ENCODE measurements at regions not wholly inside any gene's neighbourhood (a gene's known extent, or its start where the extent isn't known, plus 50 kb on each side); places are given as distances from the start of the nearest gene placed in this dataset.

DNA sequence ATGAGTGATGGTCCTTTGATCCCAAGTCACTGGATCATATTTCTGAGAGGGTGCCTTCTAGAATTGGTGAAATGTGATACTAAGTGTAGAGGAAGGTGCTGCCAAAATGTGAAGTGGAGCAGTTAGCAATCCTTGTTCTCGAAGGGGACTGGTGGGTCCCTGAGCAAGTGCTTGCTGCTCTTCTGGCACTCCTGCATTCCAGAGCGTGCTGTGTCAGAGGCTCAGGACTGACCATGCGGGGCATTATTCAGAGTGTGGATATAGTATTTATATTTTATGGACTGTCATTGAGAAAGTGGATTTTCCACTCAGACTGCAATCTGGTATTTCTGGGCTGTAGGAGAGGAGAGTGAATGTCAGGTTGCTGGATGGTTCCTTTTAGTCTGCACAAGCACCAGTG is 152.6 kb upstream of the KL start:
- TF ChIP-seq ZNF614 (CRISPR knock-in tag; IDR thresholded peaks at IDR 0.05; ENCODE audit: borderline replicate concordance), result no peak
- TF ChIP-seq, protein P1, sequence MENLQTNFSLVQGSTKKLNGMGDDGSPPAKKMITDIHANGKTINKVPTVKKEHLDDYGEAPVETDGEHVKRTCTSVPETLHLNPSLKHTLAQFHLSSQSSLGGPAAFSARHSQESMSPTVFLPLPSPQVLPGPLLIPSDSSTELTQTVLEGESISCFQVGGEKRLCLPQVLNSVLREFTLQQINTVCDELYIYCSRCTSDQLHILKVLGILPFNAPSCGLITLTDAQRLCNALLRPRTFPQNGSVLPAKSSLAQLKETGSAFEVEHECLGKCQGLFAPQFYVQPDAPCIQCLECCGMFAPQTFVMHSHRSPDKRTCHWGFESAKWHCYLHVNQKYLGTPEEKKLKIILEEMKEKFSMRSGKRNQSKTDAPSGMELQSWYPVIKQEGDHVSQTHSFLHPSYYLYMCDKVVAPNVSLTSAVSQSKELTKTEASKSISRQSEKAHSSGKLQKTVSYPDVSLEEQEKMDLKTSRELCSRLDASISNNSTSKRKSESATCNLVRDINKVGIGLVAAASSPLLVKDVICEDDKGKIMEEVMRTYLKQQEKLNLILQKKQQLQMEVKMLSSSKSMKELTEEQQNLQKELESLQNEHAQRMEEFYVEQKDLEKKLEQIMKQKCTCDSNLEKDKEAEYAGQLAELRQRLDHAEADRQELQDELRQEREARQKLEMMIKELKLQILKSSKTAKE (CRISPR knock-in tag; IDR thresholded peaks at IDR 0.05; ENCODE audit: borderline replicate concordance), result no peak
- TF ChIP-seq, protein P2, sequence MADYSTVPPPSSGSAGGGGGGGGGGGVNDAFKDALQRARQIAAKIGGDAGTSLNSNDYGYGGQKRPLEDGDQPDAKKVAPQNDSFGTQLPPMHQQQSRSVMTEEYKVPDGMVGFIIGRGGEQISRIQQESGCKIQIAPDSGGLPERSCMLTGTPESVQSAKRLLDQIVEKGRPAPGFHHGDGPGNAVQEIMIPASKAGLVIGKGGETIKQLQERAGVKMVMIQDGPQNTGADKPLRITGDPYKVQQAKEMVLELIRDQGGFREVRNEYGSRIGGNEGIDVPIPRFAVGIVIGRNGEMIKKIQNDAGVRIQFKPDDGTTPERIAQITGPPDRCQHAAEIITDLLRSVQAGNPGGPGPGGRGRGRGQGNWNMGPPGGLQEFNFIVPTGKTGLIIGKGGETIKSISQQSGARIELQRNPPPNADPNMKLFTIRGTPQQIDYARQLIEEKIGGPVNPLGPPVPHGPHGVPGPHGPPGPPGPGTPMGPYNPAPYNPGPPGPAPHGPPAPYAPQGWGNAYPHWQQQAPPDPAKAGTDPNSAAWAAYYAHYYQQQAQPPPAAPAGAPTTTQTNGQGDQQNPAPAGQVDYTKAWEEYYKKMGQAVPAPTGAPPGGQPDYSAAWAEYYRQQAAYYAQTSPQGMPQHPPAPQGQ (CRISPR knock-in tag; IDR thresholded peaks at IDR 0.05; ENCODE audit: borderline replicate concordance), result no peak
- TF ChIP-seq ZBTB21 (CRISPR knock-in tag; IDR thresholded peaks at IDR 0.05), result no peak
- TF ChIP-seq SUZ12 (IDR thresholded peaks at IDR 0.05; ENCODE audit: low read depth, low read length), result no peak
- no peak for TF ChIP-seq ZNF615 (CRISPR knock-in tag; IDR thresholded peaks at IDR 0.05; ENCODE audit: borderline replicate concordance)
- TF ChIP-seq, protein P3, sequence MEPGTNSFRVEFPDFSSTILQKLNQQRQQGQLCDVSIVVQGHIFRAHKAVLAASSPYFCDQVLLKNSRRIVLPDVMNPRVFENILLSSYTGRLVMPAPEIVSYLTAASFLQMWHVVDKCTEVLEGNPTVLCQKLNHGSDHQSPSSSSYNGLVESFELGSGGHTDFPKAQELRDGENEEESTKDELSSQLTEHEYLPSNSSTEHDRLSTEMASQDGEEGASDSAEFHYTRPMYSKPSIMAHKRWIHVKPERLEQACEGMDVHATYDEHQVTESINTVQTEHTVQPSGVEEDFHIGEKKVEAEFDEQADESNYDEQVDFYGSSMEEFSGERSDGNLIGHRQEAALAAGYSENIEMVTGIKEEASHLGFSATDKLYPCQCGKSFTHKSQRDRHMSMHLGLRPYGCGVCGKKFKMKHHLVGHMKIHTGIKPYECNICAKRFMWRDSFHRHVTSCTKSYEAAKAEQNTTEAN (CRISPR knock-in tag; conservative IDR thresholded peaks at IDR 0.05), result no peak

All from HepG2 (cell line).